GM19438 (cell line): ENCODE measurements at regions not wholly inside any gene's neighbourhood (a gene's known extent, or its start where the extent isn't known, plus 50 kb on each side); places are given as distances from the start of the nearest gene placed in this dataset.
"Not testable (repeated sequence)": the region's sequence is repeated elsewhere in the genome, so short reads cannot be mapped to it uniquely, and the experiment has no call there.

Experiments used
- ATAC-seq: cut with Tn5 transposase; IDR thresholded peaks from one replicate; pipeline ENCODE4 v1.9.1; 2021; ENCODE audit warnings: low read depth; ENCODE audit not compliant: unreplicated experiment

GRCh38 chr9:34796924-34797323 is 87.0 kb upstream of the CCL21 start:
- ATAC-seq, result no peak

GRCh38 chr9:34793428-34793827 is 83.5 kb upstream of the CCL21 start:
- no peak for ATAC-seq

- no peak for ATAC-seq
Measured at GRCh38 chr9:34783951-34784487, 74.1 kb upstream of the CCL21 start.

GRCh38 chr9:34782372-34782771 is 72.4 kb upstream of the CCL21 start:
- ATAC-seq, result no peak

- no peak for ATAC-seq
Measured at GRCh38 chr9:34777666-34778065, 67.7 kb upstream of the CCL21 start.

GRCh38 chr9:34773955-34774354 is 64.0 kb upstream of the CCL21 start:
- ATAC-seq, result no peak

GRCh38 chr9:34773306-34773910 is 63.5 kb upstream of the CCL21 start:
- ATAC-seq, result no peak

- ATAC-seq, result no peak
Measured at GRCh38 chr9:34771007-34771406, 61.1 kb upstream of the CCL21 start.

GRCh38 chr9:34767087-34767486 is 57.2 kb upstream of the CCL21 start:
- not testable (repeated sequence) for ATAC-seq

GRCh38 chr9:34760196-34761040 is 50.5 kb upstream of the CCL21 start:
- not testable (repeated sequence) for ATAC-seq
